ENCODE measurements at regions not wholly inside any gene's neighbourhood (a gene's known extent, or its start where the extent isn't known, plus 50 kb on each side); places are given as distances from the start of the nearest gene placed in this dataset.

- no peaks in the 10 kb centered on the region for H4K20me1 ChIP-seq (ENCODE audit: control insufficient read depth, extremely low read depth, insufficient read depth, low read length)
- dilution Hi-C loops (cut with MboI; ENCODE audit: extremely low pct_ligation_motif_present, low sequenced_read_pairs) = no loop called here
- H3K79me2 ChIP-seq (ENCODE audit: control insufficient read depth, insufficient read depth, low read length) = no peaks in the 10 kb centered on the region
- H3K27me3 ChIP-seq (ENCODE audit: control insufficient read depth, extremely low read depth, insufficient read depth, low read length) = no peaks in the 10 kb centered on the region
- DNase-seq (ENCODE audit: low read depth, low spot score) (no peak), FAIRE-seq (no peak)
- no peak overlapping the region for H2AFZ ChIP-seq (ENCODE audit: control insufficient read depth, low read length)
- no peaks in the 10 kb centered on the region for H3K4me1 ChIP-seq (ENCODE audit: control insufficient read depth, extremely low read depth, insufficient read depth, low read length)
- no peak overlapping the region for H3K27ac ChIP-seq (ENCODE audit: control insufficient read depth, insufficient read depth, low read length)
- H3K4me2 ChIP-seq (ENCODE audit: control insufficient read depth, extremely low read depth, insufficient read depth, low read depth, low read length) = no peak overlapping the region
- H3K4me3 ChIP-seq (ENCODE audit: control insufficient read depth in 2 of 3, extremely low read depth in 1 of 3, insufficient read depth in 2 of 3, low read depth in 1 of 3, low read length in 3 of 3) = no peak overlapping the region
- no peak for TF ChIP-seq EZH2 (IDR thresholded peaks at IDR 0.05; ENCODE audit: low read length)
- TF ChIP-seq CTCF (optimal IDR thresholded peaks at IDR 0.05 in 1 of 3, IDR thresholded peaks at IDR 0.05 in 1 of 3, conservative IDR thresholded peaks at IDR 0.05 in 1 of 3; ENCODE audit: extremely low read depth in 1 of 3, insufficient read depth in 2 of 3, low read length in 3 of 3) = peak in 1 of 3 experiments; percentile 14
- H3K9me3 ChIP-seq (ENCODE audit: control insufficient read depth, low read depth, low read length) = no peaks in the 10 kb centered on the region
- H3K9ac ChIP-seq (ENCODE audit: control insufficient read depth, extremely low read depth, insufficient read depth, low read length) = no peak overlapping the region
- H3K36me3 ChIP-seq (ENCODE audit: control insufficient read depth in 2 of 2, extremely low read depth in 1 of 2, insufficient read depth in 2 of 2, low read length in 2 of 2) = no peaks in the 10 kb centered on the region
- H3K9me1 ChIP-seq (ENCODE audit: control insufficient read depth, extremely low read depth, insufficient read depth, low read length) = no peaks in the 10 kb centered on the region
Observed at GRCh38 chr2:5915881-5916310, 223.7 kb downstream of the SOX11 start.

- H3K9ac ChIP-seq (ENCODE audit: control insufficient read depth, extremely low read depth, insufficient read depth, low read length) = no peak overlapping the region
- no peak overlapping the region for H3K4me2 ChIP-seq (ENCODE audit: control insufficient read depth, extremely low read depth, insufficient read depth, low read depth, low read length)
- no peak for TF ChIP-seq EZH2 (IDR thresholded peaks at IDR 0.05; ENCODE audit: low read length)
- TF ChIP-seq CTCF (optimal IDR thresholded peaks at IDR 0.05 in 1 of 3, IDR thresholded peaks at IDR 0.05 in 1 of 3, conservative IDR thresholded peaks at IDR 0.05 in 1 of 3; ENCODE audit: extremely low read depth in 1 of 3, insufficient read depth in 2 of 3, low read length in 3 of 3) = no peak
- H3K9me3 ChIP-seq (ENCODE audit: control insufficient read depth, low read depth, low read length) = peaks cover 4% of the 10 kb centered on the region
- DNase-seq (ENCODE audit: low read depth, low spot score) = no peak
- H4K20me1 ChIP-seq (ENCODE audit: control insufficient read depth, extremely low read depth, insufficient read depth, low read length) = no peaks in the 10 kb centered on the region
- no peaks in the 10 kb centered on the region for H3K9me1 ChIP-seq (ENCODE audit: control insufficient read depth, extremely low read depth, insufficient read depth, low read length)
- H3K79me2 ChIP-seq (ENCODE audit: control insufficient read depth, insufficient read depth, low read length) = no peaks in the 10 kb centered on the region
- H2AFZ ChIP-seq (ENCODE audit: control insufficient read depth, low read length) = no peak overlapping the region
- H3K4me1 ChIP-seq (ENCODE audit: control insufficient read depth, extremely low read depth, insufficient read depth, low read length) = no peaks in the 10 kb centered on the region
- no peaks in the 10 kb centered on the region for H3K36me3 ChIP-seq (ENCODE audit: control insufficient read depth in 2 of 2, extremely low read depth in 1 of 2, insufficient read depth in 2 of 2, low read length in 2 of 2)
- no peak overlapping the region for H3K27ac ChIP-seq (ENCODE audit: control insufficient read depth, insufficient read depth, low read length)
- no peak overlapping the region for H3K4me3 ChIP-seq (ENCODE audit: control insufficient read depth in 2 of 3, extremely low read depth in 1 of 3, insufficient read depth in 2 of 3, low read depth in 1 of 3, low read length in 3 of 3)
- dilution Hi-C loops (cut with MboI; ENCODE audit: extremely low pct_ligation_motif_present, low sequenced_read_pairs) = no loop called here
- FAIRE-seq = no peak
- no peaks in the 10 kb centered on the region for H3K27me3 ChIP-seq (ENCODE audit: control insufficient read depth, extremely low read depth, insufficient read depth, low read length)
Observed at GRCh38 chr2:5921081-5921642, 229.0 kb downstream of the SOX11 start.
